ENCODE measurements at regions not wholly inside any gene's neighbourhood (a gene's known extent, or its start where the extent isn't known, plus 50 kb on each side); places are given as distances from the start of the nearest gene placed in this dataset.

DNA sequence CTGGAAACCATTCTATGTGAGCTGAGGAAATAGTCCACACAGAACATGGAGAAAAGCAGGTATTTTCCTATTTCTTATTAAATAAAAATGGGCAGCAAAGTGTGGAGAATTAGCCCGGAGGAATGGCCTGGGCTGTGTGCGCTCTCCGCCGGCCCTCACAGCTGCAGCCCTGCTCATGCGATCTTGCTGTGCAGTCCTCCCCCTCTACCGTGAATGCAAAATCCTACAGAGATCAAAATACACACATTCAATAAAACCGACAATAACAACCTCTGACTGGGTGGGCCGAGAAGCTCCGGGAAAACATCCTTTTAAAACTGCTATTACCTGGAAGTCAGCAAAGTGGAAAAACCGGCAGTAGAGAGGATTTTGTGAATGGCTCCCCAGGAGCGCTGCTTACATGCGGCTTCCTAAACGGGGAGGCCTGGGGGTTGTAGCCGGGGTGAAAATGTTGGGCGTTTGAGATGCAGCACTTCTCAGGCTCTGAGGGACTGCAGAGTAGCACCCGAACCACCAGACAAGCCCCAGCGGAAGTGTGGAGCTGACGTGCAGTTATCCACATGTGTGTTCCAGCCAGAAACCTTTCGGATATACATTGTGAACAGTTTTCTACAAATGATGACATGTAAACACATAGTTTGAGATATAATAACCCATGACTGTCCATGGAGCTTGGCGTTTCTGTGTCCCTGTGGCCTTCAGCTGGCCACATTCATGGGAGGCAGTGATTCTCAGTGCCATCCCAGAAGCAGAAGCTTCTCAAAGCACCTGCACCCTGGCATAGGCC lies 94.2 kb upstream of the ALKAL2 start:
- no peak for TF ChIP-seq CTCF (IDR thresholded peaks at IDR 0.05; ENCODE audit: insufficient read depth, low read length, severe bottlenecking)
- no peak for FAIRE-seq
- H3K27me3 ChIP-seq (ENCODE audit: control insufficient read depth, insufficient read depth, low read length): no peaks in the 10 kb centered on the region
- H3K36me3 ChIP-seq (ENCODE audit: control insufficient read depth, insufficient read depth, low read length): no peaks in the 10 kb centered on the region
- no peak overlapping the region for H3K4me3 ChIP-seq (ENCODE audit: low read depth, low read length)
- no peak for DNase-seq (ENCODE audit: low read depth)

GRCh38 chr2:381181-381580 lies 93.3 kb upstream of the ALKAL2 start:
- TF ChIP-seq CTCF (IDR thresholded peaks at IDR 0.05; ENCODE audit: insufficient read depth, low read length, severe bottlenecking): no peak
- H3K27me3 ChIP-seq (ENCODE audit: control insufficient read depth, insufficient read depth, low read length): no peaks in the 10 kb centered on the region
- no peak overlapping the region for H3K4me3 ChIP-seq (ENCODE audit: low read depth, low read length)
- no peaks in the 10 kb centered on the region for H3K36me3 ChIP-seq (ENCODE audit: control insufficient read depth, insufficient read depth, low read length)
- no peak for DNase-seq (ENCODE audit: low read depth)
- no peak for FAIRE-seq

DNA sequence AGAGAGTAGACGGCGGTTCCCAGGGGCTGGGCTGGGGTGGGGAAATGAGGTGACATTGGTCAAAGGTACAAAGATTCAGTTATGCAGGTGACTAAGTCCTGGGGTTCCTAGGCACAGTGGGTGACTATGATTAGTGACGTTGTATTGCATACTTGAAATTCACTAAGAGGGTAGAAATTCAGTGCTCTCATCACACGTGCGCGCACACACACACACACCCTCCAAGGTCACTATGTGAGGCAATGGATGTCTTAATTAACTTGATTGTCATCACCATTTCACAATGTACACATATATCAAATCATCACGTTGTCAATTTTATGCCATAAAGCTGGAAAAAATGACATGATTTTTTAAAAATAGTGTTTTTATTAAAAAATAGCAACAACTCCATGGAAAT lies 92.9 kb upstream of the ALKAL2 start:
- no peak overlapping the region for H3K4me3 ChIP-seq (ENCODE audit: low read depth, low read length)
- no peaks in the 10 kb centered on the region for H3K36me3 ChIP-seq (ENCODE audit: control insufficient read depth, insufficient read depth, low read length)
- no peak for DNase-seq (ENCODE audit: low read depth)
- H3K27me3 ChIP-seq (ENCODE audit: control insufficient read depth, insufficient read depth, low read length): no peaks in the 10 kb centered on the region
- TF ChIP-seq CTCF (IDR thresholded peaks at IDR 0.05; ENCODE audit: insufficient read depth, low read length, severe bottlenecking): no peak
- no peak for FAIRE-seq

DNA sequence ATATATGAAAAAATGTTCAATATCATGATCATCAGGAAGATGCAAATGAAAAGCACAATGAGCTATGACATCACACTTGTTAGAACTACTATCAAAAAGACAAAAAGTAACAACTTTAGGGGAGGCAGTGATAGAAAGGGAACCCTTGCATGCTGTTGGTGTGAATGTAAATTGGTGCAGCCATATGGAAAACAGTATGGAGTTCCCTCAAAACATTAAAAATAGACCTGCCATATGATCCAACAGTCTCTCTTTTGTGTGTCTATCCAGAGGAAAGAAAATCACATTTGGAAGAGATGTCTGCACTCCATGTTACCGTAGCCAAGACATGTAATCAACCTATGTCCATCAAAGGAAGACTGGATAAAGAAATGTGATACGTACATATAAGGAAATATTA lies 92.3 kb upstream of the ALKAL2 start:
- Histone ChIP-seq H3K27me3 (ENCODE audit: control insufficient read depth, insufficient read depth, low read length) (no peaks in the 10 kb centered on the region), H3K4me3 (ENCODE audit: low read depth, low read length) (no peak overlapping the region), H3K36me3 (ENCODE audit: control insufficient read depth, insufficient read depth, low read length) (no peaks in the 10 kb centered on the region)
- no peak for TF ChIP-seq CTCF (IDR thresholded peaks at IDR 0.05; ENCODE audit: insufficient read depth, low read length, severe bottlenecking)
- FAIRE-seq: no peak
- no peak for DNase-seq (ENCODE audit: low read depth)

GRCh38 chr2:379778-380177 lies 91.9 kb upstream of the ALKAL2 start:
- no peaks in the 10 kb centered on the region for H3K27me3 ChIP-seq (ENCODE audit: control insufficient read depth, insufficient read depth, low read length)
- no peak for TF ChIP-seq CTCF (IDR thresholded peaks at IDR 0.05; ENCODE audit: insufficient read depth, low read length, severe bottlenecking)
- no peak overlapping the region for H3K4me3 ChIP-seq (ENCODE audit: low read depth, low read length)
- FAIRE-seq: peak; percentile 47
- no peaks in the 10 kb centered on the region for H3K36me3 ChIP-seq (ENCODE audit: control insufficient read depth, insufficient read depth, low read length)
- no peak for DNase-seq (ENCODE audit: low read depth)

DNA sequence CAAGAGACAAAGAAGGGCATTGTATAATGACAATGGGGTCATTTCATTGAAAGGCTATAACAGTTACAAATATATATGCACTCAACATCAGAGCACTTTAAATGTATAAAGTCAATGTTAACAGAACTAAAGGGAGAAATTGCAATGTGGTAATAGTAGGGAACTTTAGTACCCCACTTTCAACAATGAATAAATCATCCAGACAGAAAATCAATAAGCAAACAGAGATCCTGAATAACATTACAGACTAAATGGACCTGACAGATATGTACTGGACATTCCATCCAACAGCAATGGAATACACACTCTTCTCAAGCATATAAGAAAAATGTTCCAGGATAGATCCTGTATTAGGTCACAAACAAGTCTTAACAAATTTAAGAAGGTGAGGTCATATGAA lies 90.5 kb upstream of the ALKAL2 start:
- peak; percentile 8 for DNase-seq (ENCODE audit: low read depth)
- no peak overlapping the region for H3K4me3 ChIP-seq (ENCODE audit: low read depth, low read length)
- no peak for TF ChIP-seq CTCF (IDR thresholded peaks at IDR 0.05; ENCODE audit: insufficient read depth, low read length, severe bottlenecking)
- H3K36me3 ChIP-seq (ENCODE audit: control insufficient read depth, insufficient read depth, low read length): no peaks in the 10 kb centered on the region
- no peaks in the 10 kb centered on the region for H3K27me3 ChIP-seq (ENCODE audit: control insufficient read depth, insufficient read depth, low read length)
- no peak for FAIRE-seq
